ENCODE measurements at regions not wholly inside any gene's neighbourhood (a gene's known extent, or its start where the extent isn't known, plus 50 kb on each side); places are given as distances from the start of the nearest gene placed in this dataset.

DNA sequence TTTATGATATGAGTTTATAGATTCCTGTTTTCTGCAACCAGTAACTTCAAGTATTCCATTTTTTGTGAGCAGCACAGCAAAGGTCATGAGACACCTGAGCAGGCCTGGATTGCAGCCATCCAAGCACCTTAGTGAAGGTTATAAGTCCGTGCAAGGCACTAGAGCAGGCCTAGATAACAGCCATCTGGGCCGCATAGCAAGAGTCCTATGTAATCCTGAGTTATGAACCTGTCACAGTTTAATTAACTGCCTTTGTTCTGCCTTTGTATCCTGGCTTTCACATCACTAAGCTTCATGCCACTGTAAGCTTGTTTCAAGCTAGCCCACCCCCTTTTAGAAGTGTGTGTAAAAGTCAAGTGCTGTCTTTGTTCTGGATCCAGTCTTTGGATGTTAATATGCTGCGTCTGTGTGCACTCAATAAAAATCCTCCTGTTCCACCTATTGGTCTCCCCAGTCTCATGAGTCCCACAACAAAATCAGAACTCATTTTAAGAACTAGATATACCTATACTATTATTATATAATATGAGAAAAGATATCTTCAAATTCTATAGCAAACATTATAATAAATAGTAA lies 556.2 kb upstream of the CHRM3 start:
- Histone ChIP-seq H3K9ac (ENCODE audit: low read depth in 1 of 2, low read length in 2 of 2) (no peak overlapping the region), H3K27me3 (ENCODE audit: control insufficient read depth in 4 of 4, insufficient read depth in 4 of 4, low read length in 3 of 4) (no peaks in the 10 kb centered on the region), H3K9me3 (ENCODE audit: control insufficient read depth in 4 of 4, low read length in 3 of 4) (peaks cover 0 to 11% (median 3%) of the 10 kb centered on the region in 4 donors), H3K4me3 (ENCODE audit: low read depth in 1 of 3, low read length in 3 of 3) (no peak overlapping the region), H3K27ac (ENCODE audit: low read depth in 1 of 2, low read length in 2 of 2) (no peak overlapping the region), H3K4me1 (ENCODE audit: control insufficient read depth in 4 of 4, insufficient read depth in 4 of 4, low read length in 3 of 4) (no peaks in the 10 kb centered on the region), H3K36me3 (ENCODE audit: control insufficient read depth in 4 of 4, insufficient read depth in 3 of 4, low read depth in 1 of 4, low read length in 3 of 4) (no peaks in the 10 kb centered on the region)
- no peak for TF ChIP-seq EGR1 (IDR thresholded peaks at IDR 0.05; ENCODE audit: low read depth in 2 of 2)
- no peak for TF ChIP-seq NR2F2 (IDR thresholded peaks at IDR 0.05)
- no peak for TF ChIP-seq YY1 (IDR thresholded peaks at IDR 0.05)
- no peak for TF ChIP-seq REST (IDR thresholded peaks at IDR 0.05)
- TF ChIP-seq JUND (IDR thresholded peaks at IDR 0.05): no peak
- TF ChIP-seq HNF4G (IDR thresholded peaks at IDR 0.05): no peak
- TF ChIP-seq SP1 (IDR thresholded peaks at IDR 0.05): no peak
- TF ChIP-seq, protein P1, sequence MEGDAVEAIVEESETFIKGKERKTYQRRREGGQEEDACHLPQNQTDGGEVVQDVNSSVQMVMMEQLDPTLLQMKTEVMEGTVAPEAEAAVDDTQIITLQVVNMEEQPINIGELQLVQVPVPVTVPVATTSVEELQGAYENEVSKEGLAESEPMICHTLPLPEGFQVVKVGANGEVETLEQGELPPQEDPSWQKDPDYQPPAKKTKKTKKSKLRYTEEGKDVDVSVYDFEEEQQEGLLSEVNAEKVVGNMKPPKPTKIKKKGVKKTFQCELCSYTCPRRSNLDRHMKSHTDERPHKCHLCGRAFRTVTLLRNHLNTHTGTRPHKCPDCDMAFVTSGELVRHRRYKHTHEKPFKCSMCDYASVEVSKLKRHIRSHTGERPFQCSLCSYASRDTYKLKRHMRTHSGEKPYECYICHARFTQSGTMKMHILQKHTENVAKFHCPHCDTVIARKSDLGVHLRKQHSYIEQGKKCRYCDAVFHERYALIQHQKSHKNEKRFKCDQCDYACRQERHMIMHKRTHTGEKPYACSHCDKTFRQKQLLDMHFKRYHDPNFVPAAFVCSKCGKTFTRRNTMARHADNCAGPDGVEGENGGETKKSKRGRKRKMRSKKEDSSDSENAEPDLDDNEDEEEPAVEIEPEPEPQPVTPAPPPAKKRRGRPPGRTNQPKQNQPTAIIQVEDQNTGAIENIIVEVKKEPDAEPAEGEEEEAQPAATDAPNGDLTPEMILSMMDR (IDR thresholded peaks at IDR 0.05; ENCODE audit: low read depth, low read length, missing input control): no peak
- no peak for TF ChIP-seq GABPA (IDR thresholded peaks at IDR 0.05 in 1 of 2, conservative IDR thresholded peaks at IDR 0.05 in 1 of 2)
- no peak for TF ChIP-seq RAD21 (IDR thresholded peaks at IDR 0.05)
- TF ChIP-seq, protein P2, sequence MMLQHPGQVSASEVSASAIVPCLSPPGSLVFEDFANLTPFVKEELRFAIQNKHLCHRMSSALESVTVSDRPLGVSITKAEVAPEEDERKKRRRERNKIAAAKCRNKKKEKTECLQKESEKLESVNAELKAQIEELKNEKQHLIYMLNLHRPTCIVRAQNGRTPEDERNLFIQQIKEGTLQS (IDR thresholded peaks at IDR 0.05): no peak
- TF ChIP-seq TAF1 (conservative IDR thresholded peaks at IDR 0.05): no peak
- TF ChIP-seq FOXA1 (IDR thresholded peaks at IDR 0.05): no peak
- no peak for TF ChIP-seq HNF4A (conservative IDR thresholded peaks at IDR 0.05)
- no peak for TF ChIP-seq RXRA (IDR thresholded peaks at IDR 0.05)
- TF ChIP-seq FOXA2 (IDR thresholded peaks at IDR 0.05): no peak
- TF ChIP-seq ZBTB33 (IDR thresholded peaks at IDR 0.05): no peak
- WGBS: 68% methylated on average over 3 of the region's 3 CpGs
- DNase-seq (ENCODE audit: low spot score): no peak

DNA sequence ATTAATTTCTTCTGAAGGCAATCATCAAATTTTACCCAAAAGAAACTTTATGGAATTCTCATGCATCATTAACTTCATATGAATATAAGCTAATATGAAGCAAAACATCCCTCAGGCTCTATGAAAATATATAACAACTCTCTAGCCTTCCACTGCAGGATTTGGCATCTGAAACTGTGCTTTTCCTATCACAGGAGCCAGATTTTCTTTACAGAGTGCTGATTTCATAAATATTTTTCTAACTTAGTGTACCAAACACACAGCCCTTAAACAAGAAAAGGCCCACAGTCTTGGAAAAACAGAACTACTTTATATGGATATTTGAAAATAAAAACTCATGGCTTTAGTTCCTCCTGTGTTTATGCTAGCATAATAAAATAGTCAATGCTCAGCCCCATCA lies 559.5 kb upstream of the CHRM3 start:
- H3K27me3 ChIP-seq (ENCODE audit: control insufficient read depth in 4 of 4, insufficient read depth in 4 of 4, low read length in 3 of 4): no peaks in the 10 kb centered on the region
- no peak overlapping the region for H3K9ac ChIP-seq (ENCODE audit: low read depth in 1 of 2, low read length in 2 of 2)
- no peak for DNase-seq (ENCODE audit: low spot score)
- H3K4me1 ChIP-seq (ENCODE audit: control insufficient read depth in 4 of 4, insufficient read depth in 4 of 4, low read length in 3 of 4): no peaks in the 10 kb centered on the region
- no peak overlapping the region for H3K4me3 ChIP-seq (ENCODE audit: low read depth in 1 of 3, low read length in 3 of 3)
- peaks cover 0 to 16% (median 3%) of the 10 kb centered on the region in 4 donors for H3K9me3 ChIP-seq (ENCODE audit: control insufficient read depth in 4 of 4, low read length in 3 of 4)
- H3K27ac ChIP-seq (ENCODE audit: low read depth in 1 of 2, low read length in 2 of 2): no peak overlapping the region
- no peak for TF ChIP-seq ZBTB33 (IDR thresholded peaks at IDR 0.05)
- TF ChIP-seq SP1 (IDR thresholded peaks at IDR 0.05): no peak
- no peak for TF ChIP-seq EGR1 (IDR thresholded peaks at IDR 0.05; ENCODE audit: low read depth in 2 of 2)
- no peak for TF ChIP-seq GABPA (IDR thresholded peaks at IDR 0.05 in 1 of 2, conservative IDR thresholded peaks at IDR 0.05 in 1 of 2)
- TF ChIP-seq, protein P2 (IDR thresholded peaks at IDR 0.05): no peak
- TF ChIP-seq RAD21 (IDR thresholded peaks at IDR 0.05): no peak
- TF ChIP-seq RXRA (IDR thresholded peaks at IDR 0.05): no peak
- no peak for TF ChIP-seq YY1 (IDR thresholded peaks at IDR 0.05)
- no peaks in the 10 kb centered on the region for H3K36me3 ChIP-seq (ENCODE audit: control insufficient read depth in 4 of 4, insufficient read depth in 3 of 4, low read depth in 1 of 4, low read length in 3 of 4)
